Skeletal muscle satellite cell (primary cell): ENCODE measurements at regions not wholly inside any gene's neighbourhood (a gene's known extent, or its start where the extent isn't known, plus 50 kb on each side); places are given as distances from the start of the nearest gene placed in this dataset.
"Not testable (repeated sequence)": the region's sequence is repeated elsewhere in the genome, so short reads cannot be mapped to it uniquely, and the experiment has no call there.

Experiments
- H3K27me3 ChIP-seq: 2 replicates; pipeline ENCODE4 v1.7.0; 2013; ENCODE audit warnings: low read length; ENCODE audit not compliant: control insufficient read depth, insufficient read depth
- H3K36me3 ChIP-seq: 2 replicates; pipeline ENCODE4 v1.7.0; 2013; ENCODE audit warnings: mild to moderate bottlenecking, control low read depth, low read length; ENCODE audit not compliant: insufficient read depth
- H3K4me1 ChIP-seq: 2 replicates; pipeline ENCODE4 v1.7.0; 2013; ENCODE audit warnings: low read length; ENCODE audit not compliant: control insufficient read depth, insufficient read depth
- H3K4me2 ChIP-seq: 2 replicates; pipeline ENCODE4 v1.7.0; 2013; ENCODE audit warnings: mild to moderate bottlenecking, low read length
- H3K4me3 ChIP-seq: 2 replicates; pipeline ENCODE4 v1.7.0; 2013; ENCODE audit warnings: low read length
- H3K9ac ChIP-seq: 2 replicates; pipeline ENCODE4 v1.7.0; 2013; ENCODE audit warnings: mild to moderate bottlenecking, low read depth, low read length, moderate library complexity
- H3K9me3 ChIP-seq: replicated peaks from 2 replicates; pipeline ENCODE4 v1.7.0; 2013; ENCODE audit warnings: mild to moderate bottlenecking, control low read depth, low read length

DNA sequence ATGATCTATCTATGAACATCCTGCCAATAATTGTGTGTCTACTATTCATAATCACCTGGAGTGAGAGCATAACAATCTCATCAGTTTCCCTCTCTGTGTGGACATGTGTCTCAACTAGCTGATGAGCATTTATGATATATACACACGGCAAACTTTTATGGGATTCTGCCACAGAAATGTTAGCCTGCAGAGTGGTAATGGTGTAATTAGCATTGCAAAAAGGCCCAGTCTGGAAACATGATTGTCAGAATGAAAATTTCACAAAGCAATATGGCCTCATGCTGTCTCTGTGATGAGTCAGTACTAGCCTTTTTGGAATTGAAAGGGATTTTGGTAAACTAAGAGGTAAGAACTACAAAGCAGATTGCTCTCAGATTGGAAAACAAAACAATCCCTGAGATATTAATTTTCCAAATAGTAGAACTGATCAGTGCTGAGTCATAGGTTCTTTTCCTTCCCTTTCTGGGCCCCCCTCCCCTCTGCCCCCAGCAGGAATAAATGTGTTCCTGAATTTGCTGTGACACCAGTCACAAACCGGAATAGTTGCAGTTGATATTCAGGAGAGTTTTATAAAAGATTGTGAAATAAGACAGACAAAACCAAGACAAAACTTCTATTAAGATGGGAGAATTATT is 189.2 kb downstream of the OSR1 start:
- Histone ChIP-seq H3K9ac (no peak overlapping the region), H3K4me3 (no peak overlapping the region), H3K9me3 (no peaks in the 10 kb centered on the region)

DNA sequence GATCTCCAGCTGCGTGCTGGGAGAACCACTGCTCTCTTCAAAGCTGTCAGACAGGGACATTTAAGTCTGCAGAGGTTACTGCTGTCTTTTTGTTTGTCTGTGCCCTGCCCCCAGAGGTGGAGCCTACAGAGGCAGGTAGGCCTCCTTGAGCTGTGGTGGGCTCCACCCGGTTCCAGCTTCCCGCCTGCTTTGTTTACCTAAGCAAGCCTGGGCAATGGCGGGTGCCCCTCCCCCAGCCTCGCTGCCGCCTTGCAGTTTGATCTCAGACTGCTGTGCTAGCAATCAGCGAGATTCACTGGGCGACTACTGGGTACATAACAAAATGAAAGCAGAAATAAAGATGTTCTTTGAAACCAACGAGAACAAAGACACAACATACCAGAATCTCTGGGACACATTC is 194.3 kb downstream of the OSR1 start:
- H3K9ac ChIP-seq, H3K36me3 ChIP-seq, H3K4me1 ChIP-seq, H3K4me2 ChIP-seq, H3K9me3 ChIP-seq, H3K4me3 ChIP-seq, H3K27me3 ChIP-seq: not testable (repeated sequence)

More for the DNA sequence above, 189.2 kb downstream of the OSR1 start:
- H3K4me2 ChIP-seq = no peak overlapping the region
- H3K27me3 ChIP-seq = no peaks in the 10 kb centered on the region
- H3K4me1 ChIP-seq = peaks cover 11% of the 10 kb centered on the region
- H3K36me3 ChIP-seq = no peaks in the 10 kb centered on the region

- H3K4me3 ChIP-seq = no peak overlapping the region
- H3K36me3 ChIP-seq = no peaks in the 10 kb centered on the region
- no peak overlapping the region for H3K9ac ChIP-seq
- H3K27me3 ChIP-seq = no peaks in the 10 kb centered on the region
- no peaks in the 10 kb centered on the region for H3K9me3 ChIP-seq
- no peak overlapping the region for H3K4me2 ChIP-seq
- no peaks in the 10 kb centered on the region for H3K4me1 ChIP-seq
These were observed 199.5 kb downstream of the OSR1 start for GRCh38 chr2:19158896-19159295.

- Histone ChIP-seq H3K4me1 (no peaks in the 10 kb centered on the region), H3K9me3 (no peaks in the 10 kb centered on the region), H3K36me3 (no peaks in the 10 kb centered on the region), H3K4me2 (no peak overlapping the region), H3K27me3 (no peaks in the 10 kb centered on the region), H3K4me3 (no peak overlapping the region), H3K9ac (no peak overlapping the region)
These were observed 200.2 kb downstream of the OSR1 start for GRCh38 chr2:19158211-19158610.

DNA sequence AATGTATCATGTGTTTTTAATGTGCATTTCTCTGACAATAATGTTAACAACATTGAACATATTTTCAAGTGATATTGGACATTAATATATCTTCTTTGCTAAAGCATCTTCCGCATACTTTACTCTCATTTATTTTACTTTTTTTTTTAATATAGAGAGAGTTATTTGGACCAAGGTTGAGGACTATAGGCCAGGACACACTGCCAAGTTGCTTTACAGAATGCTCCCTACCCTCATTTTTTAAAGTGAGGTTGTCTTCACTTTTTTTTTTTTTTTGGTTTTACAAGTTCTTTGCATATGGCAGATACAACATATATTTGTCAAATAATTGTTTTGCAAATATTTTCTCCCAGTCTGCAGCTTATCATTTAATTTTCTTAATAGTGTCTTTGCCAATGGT is 201.8 kb downstream of the OSR1 start:
- H3K27me3 ChIP-seq = no peaks in the 10 kb centered on the region

DNA sequence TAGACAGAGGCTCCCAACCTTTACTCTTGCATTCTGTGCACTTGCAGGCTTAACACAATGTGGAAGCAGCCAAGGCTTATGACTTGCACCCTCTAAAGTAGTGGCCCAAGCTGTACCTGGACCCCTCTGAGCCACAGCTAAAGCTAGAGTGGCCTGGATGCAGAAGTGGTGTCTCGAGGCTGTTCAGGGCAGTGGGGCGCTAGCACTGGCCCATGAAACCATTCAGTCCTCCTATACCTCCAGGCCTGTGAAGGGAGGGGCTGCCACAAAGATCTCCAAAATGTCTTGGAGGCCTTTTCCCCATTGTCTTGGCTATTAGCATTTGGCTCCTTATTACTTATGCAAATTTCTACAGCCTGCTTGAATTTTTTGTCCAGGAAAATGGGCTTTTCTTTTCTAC is 207.7 kb downstream of the OSR1 start:
- H3K4me3 ChIP-seq = no peak overlapping the region
- no peaks in the 10 kb centered on the region for H3K36me3 ChIP-seq
- no peak overlapping the region for H3K4me2 ChIP-seq

More for the DNA sequence above, 201.8 kb downstream of the OSR1 start:
- Histone ChIP-seq H3K4me2 (no peak overlapping the region), H3K9me3 (no peaks in the 10 kb centered on the region), H3K9ac (no peak overlapping the region), H3K4me3 (no peak overlapping the region), H3K36me3 (no peaks in the 10 kb centered on the region), H3K4me1 (no peaks in the 10 kb centered on the region)

GRCh38 chr2:19146867-19147266 is 211.6 kb downstream of the OSR1 start:
- peaks cover 8% of the 10 kb centered on the region for H3K9me3 ChIP-seq
- H3K4me1 ChIP-seq = peaks cover 21% of the 10 kb centered on the region
- no peak overlapping the region for H3K4me2 ChIP-seq
- no peaks in the 10 kb centered on the region for H3K36me3 ChIP-seq
- H3K4me3 ChIP-seq = no peak overlapping the region
- no peaks in the 10 kb centered on the region for H3K27me3 ChIP-seq
- H3K9ac ChIP-seq = no peak overlapping the region

More for the DNA sequence above, 207.7 kb downstream of the OSR1 start:
- Histone ChIP-seq H3K9ac (no peak overlapping the region), H3K4me1 (no peaks in the 10 kb centered on the region), H3K9me3 (peaks cover 8% of the 10 kb centered on the region), H3K27me3 (no peaks in the 10 kb centered on the region)

DNA sequence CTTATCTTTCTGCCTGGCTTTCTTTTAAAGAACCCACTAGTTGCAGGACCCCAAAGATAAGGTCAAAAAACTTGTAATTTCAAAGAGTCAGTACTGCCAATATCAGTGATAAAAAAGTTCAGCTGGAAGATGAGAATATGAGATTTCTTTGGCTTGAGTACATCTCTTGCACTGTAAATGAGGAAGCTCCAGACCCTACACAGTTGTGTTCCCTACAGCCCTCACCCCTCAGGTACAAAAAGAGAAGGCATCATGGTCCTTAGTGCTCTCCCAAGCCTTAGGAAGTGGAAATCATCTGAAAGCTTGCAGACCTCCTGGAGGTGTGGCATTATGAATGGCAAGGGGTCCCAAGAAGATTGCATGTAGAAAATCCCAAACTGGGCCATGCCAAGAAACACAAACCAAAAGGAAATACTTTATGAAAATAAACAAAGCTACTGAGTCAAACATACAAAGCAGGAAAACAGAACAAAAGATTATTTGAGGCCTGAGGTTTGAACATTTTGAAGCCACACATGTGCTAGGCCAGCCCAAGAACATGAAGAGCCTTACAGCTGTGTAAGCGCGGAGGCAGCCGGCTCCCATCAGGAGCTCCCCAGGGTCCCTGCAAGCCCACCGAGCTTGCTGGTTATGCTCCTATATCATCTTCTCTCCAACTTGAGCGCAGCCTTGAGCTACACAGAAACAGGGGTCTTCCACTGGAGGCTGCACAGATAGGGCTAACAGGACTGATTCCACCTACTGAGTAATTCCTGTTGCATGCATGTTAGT is 217.0 kb downstream of the OSR1 start:
- H3K4me2 ChIP-seq = peak overlapping the region; percentile 29
- no peaks in the 10 kb centered on the region for H3K36me3 ChIP-seq
- peak overlapping the region; percentile 52 for H3K9ac ChIP-seq
- no peaks in the 10 kb centered on the region for H3K27me3 ChIP-seq
- peaks cover 49% of the 10 kb centered on the region for H3K4me1 ChIP-seq
- no peaks in the 10 kb centered on the region for H3K9me3 ChIP-seq
- H3K4me3 ChIP-seq = peak overlapping the region; percentile 1

- peak overlapping the region; percentile 52 for H3K9ac ChIP-seq
- H3K4me2 ChIP-seq = peak overlapping the region; percentile 33
- peaks cover 49% of the 10 kb centered on the region for H3K4me1 ChIP-seq
- H3K4me3 ChIP-seq = no peak overlapping the region
- H3K36me3 ChIP-seq = no peaks in the 10 kb centered on the region
- H3K27me3 ChIP-seq = no peaks in the 10 kb centered on the region
- H3K9me3 ChIP-seq = no peaks in the 10 kb centered on the region
These were observed 217.8 kb downstream of the OSR1 start for GRCh38 chr2:19140463-19141208.

DNA sequence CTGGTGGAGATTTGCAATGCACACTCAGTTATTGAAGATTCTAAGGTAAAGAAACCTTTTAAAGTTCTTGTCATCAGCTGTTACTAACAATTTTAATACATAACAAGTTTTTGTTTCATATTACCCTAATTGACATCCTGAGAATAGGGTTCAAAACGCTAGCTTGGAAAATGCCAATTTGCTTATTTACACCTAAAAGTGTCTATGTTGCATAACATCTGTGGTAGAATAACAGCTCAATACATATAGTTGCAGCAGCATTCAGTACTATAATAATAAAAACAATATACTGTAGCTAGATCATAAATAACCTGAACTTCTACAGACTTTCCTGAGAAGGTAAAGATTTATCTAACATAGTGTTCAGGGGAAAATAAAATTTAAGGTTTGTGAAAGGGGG is 219.0 kb downstream of the OSR1 start:
- peaks cover 49% of the 10 kb centered on the region for H3K4me1 ChIP-seq
- no peak overlapping the region for H3K4me3 ChIP-seq
- H3K36me3 ChIP-seq = no peaks in the 10 kb centered on the region
- H3K4me2 ChIP-seq = no peak overlapping the region
- no peaks in the 10 kb centered on the region for H3K27me3 ChIP-seq
- no peak overlapping the region for H3K9ac ChIP-seq
- no peaks in the 10 kb centered on the region for H3K9me3 ChIP-seq

GRCh38 chr2:19138264-19138825 is 220.1 kb downstream of the OSR1 start:
- Histone ChIP-seq H3K9ac (no peak overlapping the region), H3K4me1 (peaks cover 41% of the 10 kb centered on the region), H3K27me3 (no peaks in the 10 kb centered on the region), H3K4me2 (no peak overlapping the region), H3K9me3 (no peaks in the 10 kb centered on the region), H3K36me3 (no peaks in the 10 kb centered on the region), H3K4me3 (no peak overlapping the region)
